GM21526 (cell line): ENCODE measurements at regions not wholly inside any gene's neighbourhood (a gene's known extent, or its start where the extent isn't known, plus 50 kb on each side); places are given as distances from the start of the nearest gene placed in this dataset.
"Not testable (repeated sequence)": the region's sequence is repeated elsewhere in the genome, so short reads cannot be mapped to it uniquely, and the experiment has no call there.

Source experiments
- ATAC-seq: cut with Tn5 transposase; IDR thresholded peaks from one replicate; pipeline ENCODE4 v1.9.1; 2021; ENCODE audit warnings: moderate library complexity; ENCODE audit not compliant: unreplicated experiment, low FRiP score

GRCh38 chr5:57002959-57003485 is 51.1 kb upstream of the MIER3 start:
- ATAC-seq: no peak

- ATAC-seq: not testable (repeated sequence)
These were observed 51.6 kb upstream of the MIER3 start for GRCh38 chr5:57003566-57003965.

GRCh38 chr5:57004800-57005199 is 52.9 kb upstream of the MIER3 start:
- ATAC-seq: no peak

- ATAC-seq: peak; percentile 50
These were observed 55.4 kb upstream of the MIER3 start for GRCh38 chr5:57007344-57007743.

GRCh38 chr5:57009811-57010210 is 57.9 kb upstream of the MIER3 start:
- ATAC-seq: no peak

- no peak for ATAC-seq
These were observed 58.9 kb upstream of the MIER3 start for GRCh38 chr5:57010786-57011185.

GRCh38 chr5:57012511-57012910 is 60.6 kb upstream of the MIER3 start:
- ATAC-seq: no peak

- no peak for ATAC-seq
These were observed 74.0 kb upstream of the MIER3 start for GRCh38 chr5:57025961-57026360.

GRCh38 chr5:57028161-57028560 is 76.2 kb upstream of the MIER3 start:
- ATAC-seq: no peak

GRCh38 chr5:57032151-57032551 is 80.2 kb upstream of the MIER3 start:
- no peak for ATAC-seq

- no peak for ATAC-seq
These were observed 81.2 kb upstream of the MIER3 start for GRCh38 chr5:57033103-57033502.

- no peak for ATAC-seq
These were observed 81.6 kb upstream of the MIER3 start for GRCh38 chr5:57033503-57033902.

GRCh38 chr5:57034201-57034916 is 82.4 kb upstream of the MIER3 start:
- no peak for ATAC-seq

- ATAC-seq: no peak
These were observed 84.0 kb upstream of the MIER3 start for GRCh38 chr5:57035955-57036354.

GRCh38 chr5:57036761-57037160 is 84.8 kb upstream of the MIER3 start:
- no peak for ATAC-seq

GRCh38 chr5:57037355-57037754 is 85.4 kb upstream of the MIER3 start:
- no peak for ATAC-seq

GRCh38 chr5:57041570-57041969 is 89.6 kb upstream of the MIER3 start:
- no peak for ATAC-seq

GRCh38 chr5:57042524-57042931 is 90.6 kb upstream of the MIER3 start:
- no peak for ATAC-seq

GRCh38 chr5:57054135-57054534 is 102.2 kb upstream of the MIER3 start:
- ATAC-seq: no peak

- no peak for ATAC-seq
These were observed 102.7 kb upstream of the MIER3 start for GRCh38 chr5:57054671-57055070.

GRCh38 chr5:57055731-57056130 is 103.8 kb upstream of the MIER3 start:
- no peak for ATAC-seq

- no peak for ATAC-seq
These were observed 110.1 kb upstream of the GPBP1 start for GRCh38 chr5:57063773-57064172.
